ENCODE measurements at regions not wholly inside any gene's neighbourhood (a gene's known extent, or its start where the extent isn't known, plus 50 kb on each side); places are given as distances from the start of the nearest gene placed in this dataset.
"Not testable (repeated sequence)": the region's sequence is repeated elsewhere in the genome, so short reads cannot be mapped to it uniquely, and the experiment has no call there.

DNA sequence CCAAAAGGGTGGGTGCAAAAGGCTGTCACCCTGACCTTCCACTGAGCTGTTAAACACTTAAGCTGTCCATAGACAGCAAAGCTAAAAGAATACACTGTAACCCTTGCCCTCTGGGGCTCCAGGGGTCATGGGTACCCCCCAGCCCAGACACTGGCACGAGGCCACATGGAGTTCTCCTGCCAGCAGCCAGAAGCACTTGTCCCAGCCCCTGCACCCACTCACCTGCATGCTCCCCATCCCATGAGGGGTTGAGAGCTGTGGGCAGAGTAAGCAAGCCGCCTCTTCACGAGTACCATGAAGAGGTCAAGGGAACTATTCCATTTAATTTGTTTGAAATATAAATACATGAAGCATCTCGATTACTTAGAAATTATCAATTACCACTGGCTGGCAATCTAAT lies 867.1 kb upstream of the ZEB2 start:
- no peak for DNase-seq

DNA sequence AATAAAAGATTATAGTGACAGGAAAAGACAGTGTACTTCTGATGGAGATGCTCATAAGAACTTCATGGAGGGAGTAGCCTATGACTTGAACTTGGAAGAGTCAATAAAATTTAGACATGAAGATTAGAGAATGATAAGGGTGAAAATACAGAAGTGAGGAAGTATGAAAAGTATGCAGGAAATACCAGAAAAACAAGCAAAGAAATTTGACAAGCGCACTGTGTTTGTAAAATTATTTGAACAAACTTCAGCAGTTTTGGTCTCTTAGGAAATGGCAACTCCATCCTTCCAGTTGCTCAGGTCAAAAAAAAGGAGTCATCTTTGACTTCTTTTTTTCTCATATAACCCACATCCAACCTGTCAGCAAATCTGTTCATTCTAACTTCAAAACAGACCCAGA lies 864.0 kb upstream of the ZEB2 start:
- DNase-seq: no peak

DNA sequence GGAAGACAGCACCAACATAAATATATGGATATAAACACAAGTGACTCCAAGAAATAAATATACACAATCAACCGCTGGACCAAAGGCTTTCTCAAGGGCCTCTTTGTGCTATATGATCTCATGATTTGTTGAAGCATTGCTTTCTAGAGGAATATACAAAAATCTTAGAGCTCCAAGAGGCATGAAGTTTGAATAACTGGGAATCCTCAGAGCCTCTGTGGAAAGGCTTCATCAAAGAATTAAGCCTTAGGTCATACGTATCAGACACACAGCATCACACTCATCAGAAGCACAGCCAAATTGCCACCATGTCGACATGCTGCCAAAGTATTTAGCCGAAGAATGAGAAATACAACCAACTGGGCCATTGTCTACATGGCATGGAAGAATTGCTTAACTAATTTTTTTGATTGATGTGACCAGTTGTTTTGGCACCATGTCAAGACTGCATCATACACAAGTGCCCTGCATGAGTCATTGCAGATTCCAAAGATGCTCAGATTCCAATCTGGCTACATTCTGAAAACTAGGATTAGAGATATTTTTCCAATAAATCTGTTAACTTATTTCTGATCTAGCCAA lies 860.6 kb upstream of the ZEB2 start:
- no peak for DNase-seq

DNA sequence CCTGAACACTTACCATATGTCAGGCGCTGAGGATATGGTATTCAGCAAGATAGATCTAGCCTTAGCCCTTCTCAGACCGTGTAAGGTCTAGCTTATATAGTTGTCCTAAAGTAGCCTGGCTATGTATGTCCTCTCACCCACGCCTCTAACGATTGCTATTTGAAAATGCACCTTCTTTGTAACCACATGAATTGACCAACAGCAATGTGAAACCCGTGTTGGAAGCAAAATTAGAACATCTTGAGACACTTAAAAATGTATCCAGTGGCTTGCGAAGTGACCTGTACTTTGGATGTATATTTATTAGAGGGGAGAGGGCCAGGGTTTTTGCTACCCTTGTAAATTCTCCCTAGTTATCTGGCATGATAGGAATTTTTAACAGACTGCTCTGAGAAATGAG lies 860.0 kb upstream of the ZEB2 start:
- no peak for DNase-seq

DNA sequence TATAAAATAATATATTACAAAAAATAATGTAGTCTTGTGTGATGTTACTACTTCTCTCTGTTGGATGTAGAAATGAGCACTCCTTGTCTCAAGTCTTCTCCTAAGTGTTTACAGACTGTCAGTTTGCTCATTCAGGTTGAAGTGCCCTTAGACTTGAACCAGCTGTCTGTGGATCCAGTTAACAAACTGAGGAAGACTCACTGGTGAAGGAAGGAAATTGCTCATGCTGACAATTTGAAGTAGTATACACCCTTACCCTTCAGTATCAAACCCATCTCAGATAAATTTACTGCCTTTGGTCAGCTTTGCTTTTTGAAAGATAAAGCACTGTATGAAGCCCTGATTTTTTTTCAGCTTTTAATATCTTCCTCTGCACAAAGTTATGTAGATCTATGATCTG lies 854.2 kb upstream of the ZEB2 start:
- no peak for DNase-seq

DNA sequence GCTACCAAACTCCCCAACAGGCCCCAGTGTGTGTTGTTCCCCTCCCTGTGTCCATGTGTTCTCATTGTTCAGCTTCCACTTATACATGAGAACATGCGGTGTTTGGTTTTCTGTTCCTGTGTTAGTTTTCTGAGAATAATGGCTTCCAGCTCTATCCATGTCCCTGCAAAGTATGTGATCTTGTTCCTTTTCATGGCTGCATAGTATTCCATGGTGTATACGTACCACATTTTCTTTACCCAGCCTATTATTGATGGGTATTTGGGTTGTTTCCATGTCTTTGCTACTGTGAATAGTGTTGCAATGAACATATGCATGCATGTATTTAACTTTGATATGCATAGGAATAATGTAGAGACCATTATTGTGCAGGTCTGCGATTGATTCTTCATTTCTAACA lies 847.4 kb upstream of the ZEB2 start:
- DNase-seq: not testable (repeated sequence)

DNA sequence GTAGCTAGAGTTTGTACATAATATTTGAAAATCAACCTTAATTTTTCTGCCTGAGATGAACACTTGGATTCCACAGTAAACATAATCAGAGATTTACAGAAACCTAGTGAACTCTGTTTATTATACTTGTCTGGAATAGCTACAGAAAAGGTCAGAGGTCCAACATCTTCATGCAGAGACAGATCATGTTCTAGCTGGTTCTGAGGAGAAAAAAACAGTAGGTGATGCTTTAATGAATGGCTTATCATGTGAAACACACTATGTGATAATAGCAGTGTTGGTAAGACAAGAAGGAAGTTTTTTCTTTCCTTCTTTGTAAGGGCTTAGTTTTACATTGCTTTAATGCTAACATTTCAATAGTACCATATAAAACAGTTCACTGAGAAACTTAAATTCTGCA lies 846.4 kb upstream of the ZEB2 start:
- no peak for DNase-seq

DNA sequence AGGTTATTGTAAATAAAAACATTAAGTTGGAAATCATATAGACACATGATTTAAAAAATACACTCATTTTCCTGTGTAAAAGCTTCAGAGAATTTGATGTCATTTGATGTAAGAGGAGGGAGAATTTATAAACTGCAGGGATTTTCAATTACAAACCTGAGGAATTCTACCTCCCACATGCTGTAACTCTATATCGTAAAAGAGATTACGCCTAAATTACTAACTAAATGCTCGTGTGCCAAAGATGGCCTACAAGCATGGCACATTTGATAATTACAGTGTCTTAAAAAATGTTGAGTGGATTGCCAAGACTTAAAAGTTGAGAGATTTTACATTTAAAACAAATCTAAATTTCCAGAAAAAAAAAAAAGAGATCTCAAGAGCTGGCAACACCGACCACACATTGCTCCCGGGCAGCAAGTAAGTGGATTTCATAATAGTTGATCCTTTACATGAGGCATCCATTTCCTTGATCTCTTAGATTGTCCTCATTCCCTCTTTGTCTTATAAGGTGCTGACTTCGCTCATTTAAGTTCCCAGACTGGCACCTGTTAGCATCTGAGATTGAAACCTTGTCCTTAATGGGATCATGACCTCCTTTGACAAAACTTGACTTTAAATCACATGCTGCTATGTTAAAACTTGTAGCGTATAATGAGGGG lies 840.3 kb upstream of the ZEB2 start:
- DNase-seq: no peak

DNA sequence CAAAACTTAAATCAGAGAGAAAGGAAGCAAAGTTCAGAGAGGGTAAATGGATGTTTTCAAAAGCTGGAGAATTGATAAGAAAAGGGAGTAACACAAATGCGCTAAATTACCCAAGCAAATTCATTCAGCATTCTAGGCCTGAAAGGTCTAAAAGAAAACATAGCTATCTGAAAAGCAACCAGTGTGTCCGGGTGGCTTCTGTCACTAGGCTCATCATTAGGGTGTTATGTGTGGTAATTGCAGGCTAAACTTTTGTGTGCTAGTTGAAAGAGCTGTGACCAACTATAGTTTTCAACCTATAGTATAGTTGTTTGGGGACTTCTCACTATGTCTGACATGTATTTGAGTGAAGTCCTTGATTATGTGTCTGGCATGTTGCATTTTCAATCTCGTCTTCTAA lies 839.6 kb upstream of the ZEB2 start:
- DNase-seq: no peak

DNA sequence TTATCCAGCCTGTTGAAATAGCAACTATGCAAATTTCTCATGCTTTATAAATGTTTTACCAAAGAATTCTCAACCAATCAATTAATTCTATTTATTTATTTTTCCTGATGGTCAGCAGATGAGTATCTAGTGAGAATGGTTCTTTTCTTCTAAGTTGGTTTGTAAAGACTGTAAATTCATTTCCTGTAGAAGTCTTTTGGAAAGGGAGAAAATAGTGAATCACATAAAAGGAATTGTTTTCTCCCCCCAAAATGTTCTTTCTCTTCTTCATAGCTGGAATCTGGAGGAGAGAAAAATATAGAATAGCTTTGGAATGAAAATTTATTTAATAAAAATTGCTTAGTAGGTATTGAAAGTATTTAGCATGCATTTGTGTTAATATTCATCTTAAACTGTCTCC lies 836.1 kb upstream of the ZEB2 start:
- DNase-seq: no peak

DNA sequence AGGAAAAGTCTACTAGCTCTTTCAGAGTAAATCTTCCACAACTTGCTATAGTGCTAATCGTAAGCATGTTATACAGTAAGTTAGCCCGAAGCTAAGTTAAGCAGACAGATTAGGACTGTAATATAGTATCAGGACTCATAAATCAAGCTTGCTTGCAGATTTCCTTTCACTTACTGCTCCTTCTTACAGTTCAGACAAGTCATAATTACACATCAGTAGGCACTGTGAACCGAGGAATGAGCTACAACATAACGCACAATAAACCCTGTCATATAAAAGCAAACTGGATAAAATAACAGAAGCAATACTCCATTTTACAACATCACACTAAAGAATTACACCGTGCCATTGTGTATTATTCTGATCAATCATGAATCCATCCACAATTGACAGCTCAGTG lies 832.6 kb upstream of the ZEB2 start:
- no peak for DNase-seq

DNA sequence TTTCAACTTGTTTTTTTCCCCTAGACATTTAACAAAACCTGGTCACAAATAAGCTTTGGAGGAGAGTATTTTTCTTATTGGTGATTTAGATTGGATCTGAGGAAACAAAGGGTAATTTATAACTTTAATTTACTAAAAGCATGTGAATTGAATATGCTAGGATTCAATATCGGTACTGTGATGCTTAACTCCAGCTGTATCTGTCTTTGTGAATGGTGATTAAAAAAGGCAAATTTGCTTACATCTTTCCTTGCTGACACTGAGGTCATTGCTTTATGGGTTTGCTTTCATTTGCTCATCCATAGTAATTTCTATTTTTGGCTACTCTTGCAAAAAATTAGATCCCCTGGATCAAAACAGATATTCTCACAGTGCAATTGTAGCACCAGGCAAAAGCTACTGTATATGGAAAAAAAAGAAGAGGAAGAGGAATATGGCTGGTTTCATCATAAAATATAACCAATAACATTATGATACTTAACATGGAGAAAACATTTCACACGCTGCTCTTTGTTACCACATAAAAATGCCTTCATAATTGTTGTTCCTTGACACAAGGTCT lies 832.0 kb upstream of the ZEB2 start:
- no peak for DNase-seq

DNA sequence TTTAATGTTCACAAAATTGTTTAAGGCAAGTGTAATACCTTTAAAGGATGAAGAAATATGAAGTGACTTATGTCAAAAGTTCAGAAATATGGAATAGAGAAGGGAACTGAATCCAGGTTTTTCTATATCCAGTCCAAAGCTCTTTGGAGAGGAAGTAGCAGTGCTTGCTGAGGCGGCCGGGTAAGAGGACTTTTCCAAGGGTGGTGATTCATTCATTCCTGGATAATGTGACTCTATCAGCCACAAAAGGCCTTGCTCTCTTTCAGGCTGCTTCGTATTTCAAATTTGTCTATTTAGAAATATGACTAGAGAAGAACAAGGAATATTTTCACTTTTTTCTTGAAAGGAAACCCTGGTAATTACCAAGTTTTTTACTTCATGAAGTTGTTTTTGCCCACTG lies 830.1 kb upstream of the ZEB2 start:
- no peak for DNase-seq

DNA sequence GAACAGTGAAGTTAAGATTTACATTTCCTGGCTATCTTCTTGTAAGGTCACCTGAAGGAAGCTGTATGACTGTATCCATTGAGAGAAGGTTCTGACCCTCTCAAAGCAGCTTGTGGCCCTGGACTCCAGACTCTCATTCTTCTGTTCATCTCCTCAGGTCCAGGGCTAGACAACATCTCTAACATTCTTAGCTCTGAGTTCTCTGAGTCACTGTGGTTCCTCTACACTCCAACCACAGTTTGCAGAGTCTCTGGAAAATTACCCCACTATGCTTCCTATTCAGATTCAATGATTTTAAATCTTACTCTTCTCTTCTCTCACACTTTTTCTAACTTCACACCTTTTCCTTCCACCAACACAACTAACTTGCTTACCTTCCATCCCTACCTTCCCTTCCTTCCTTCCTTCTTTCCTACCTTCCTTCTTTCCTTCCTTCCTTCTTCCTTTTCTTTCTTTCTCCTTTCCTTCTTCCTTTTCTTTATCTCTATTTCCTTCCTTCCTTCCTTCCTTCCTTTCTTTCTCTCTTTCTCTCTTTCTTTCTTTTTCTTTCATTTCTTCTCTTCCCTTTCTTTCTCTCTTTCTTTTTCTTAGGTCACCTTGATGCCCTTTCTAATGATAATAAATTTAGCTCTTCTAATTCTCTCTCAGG lies 824.3 kb upstream of the ZEB2 start:
- no peak for DNase-seq

DNA sequence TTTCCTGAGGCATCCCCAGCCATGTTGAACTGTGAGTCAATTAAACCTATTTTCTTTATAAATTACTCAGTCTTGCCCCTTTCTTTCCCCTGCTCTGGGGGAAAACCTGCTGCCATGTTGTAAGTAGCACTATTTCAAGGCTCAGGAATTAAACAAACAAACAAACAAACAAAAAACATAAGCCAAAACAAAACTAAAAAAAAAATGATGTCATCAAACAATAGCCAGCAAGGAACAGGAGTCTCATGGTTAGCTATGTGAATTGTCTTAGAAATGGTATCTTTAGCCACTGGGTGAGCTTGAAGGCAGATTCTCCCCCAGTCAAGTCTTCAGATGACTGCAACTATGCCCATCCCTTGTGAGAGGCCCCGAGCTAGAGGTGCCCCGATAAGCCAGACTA lies 823.4 kb upstream of the ZEB2 start:
- no peak for DNase-seq

DNA sequence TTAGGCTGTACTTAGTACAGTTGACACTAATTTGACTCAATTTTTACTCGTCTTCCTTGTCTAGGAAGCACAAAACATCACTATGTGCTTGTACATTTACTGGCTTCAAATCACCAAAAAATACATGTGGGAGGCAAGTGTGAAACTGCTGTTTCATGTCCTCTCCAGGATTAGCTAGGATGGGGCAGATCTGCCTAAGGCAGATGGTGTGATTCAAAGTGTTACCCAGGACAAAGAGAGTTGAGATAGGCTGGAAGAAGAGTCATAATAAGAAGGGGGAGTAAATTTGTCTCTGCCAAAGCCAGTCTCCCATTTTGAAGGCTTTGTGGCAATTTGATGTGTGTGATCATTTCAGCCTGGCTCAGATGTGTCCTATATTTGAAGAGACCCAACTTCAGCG lies 821.6 kb upstream of the ZEB2 start:
- DNase-seq: no peak

DNA sequence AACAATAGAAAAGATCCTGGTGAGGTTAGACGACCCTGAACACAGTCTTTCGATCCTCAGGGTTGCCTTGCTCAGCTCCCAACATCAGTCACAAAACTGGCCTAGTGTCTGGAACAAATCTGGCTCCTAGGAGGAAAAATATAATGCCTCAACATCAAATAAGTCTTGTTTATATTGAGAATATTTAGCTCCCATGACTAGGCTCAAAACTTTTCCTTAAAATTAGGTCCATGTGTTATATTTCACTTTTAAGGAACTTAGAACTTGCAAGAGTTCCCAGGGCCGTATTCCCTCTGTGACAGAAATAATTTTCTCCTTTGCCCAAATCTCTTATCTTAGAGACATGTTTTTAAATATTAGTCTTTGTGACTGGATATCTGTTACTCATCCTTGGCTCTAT lies 819.7 kb upstream of the ZEB2 start:
- no peak for DNase-seq

DNA sequence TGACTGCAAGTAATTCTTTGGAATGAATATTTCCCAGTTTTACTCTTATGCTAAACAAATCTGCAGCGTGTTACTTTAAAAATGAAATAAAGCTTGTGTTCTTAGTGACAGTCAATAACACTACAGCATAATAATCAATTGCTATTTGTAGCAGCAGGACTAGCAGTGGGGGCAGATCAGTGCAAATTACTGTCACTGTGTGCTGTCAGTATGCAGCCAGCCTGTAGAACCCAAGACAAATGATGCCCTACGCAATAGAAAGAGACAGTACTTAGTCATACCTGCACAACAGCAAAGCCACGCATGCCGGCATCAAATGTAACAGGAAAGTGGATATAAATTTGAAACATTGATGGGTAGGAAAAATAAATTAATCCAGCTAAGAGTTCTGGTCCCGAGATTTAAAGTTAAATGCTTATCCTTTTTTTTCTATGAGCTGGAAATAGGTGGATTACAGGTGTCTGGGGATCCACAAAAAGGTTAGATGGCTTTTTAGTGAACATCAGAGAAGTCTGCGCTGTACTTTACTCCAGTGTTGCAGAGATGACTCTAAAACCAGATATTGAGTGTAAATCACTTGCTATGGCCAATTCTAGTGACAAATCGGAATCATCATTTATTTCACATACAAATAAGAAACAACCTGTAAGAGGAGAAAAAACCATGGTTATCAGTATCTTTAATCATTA lies 812.4 kb upstream of the ZEB2 start:
- no peak for DNase-seq

DNA sequence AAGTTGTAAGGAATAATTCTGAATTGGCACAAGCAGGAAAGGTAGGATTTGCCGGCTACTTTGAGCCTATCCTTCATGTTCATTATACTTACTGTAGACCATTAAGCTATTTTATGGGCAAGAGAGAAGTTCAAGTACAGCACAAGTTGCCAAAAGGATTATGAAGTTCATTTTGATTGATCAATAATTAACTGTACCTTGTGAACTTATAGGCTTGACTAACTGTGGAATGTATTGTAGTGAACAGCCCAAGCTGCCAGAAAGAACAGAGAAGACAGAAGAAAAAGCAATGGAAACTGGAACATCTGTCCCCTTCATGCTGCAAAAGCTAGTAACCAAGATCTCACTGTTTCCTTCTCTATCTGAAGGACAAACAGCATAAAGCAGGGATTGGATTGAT lies 810.1 kb upstream of the ZEB2 start:
- no peak for DNase-seq

DNA sequence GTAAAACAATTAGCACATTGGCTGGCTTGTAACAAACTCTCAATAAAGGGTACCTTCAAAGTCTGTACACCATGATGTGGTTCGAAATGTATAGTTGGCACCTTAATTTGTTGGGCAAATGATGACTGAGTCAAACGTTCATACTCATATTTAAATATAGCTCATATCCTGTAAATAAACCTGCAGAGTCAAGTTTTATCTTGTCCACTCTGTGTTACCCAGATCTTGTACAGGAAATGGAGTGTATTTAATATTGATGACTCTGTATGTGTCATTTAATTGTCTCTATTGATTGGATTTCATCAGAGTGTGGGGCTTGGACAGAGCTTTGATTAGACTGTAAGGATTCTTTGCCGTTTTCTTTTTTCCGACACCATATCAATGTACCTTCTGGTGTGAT lies 805.6 kb upstream of the ZEB2 start:
- DNase-seq: no peak

DNA sequence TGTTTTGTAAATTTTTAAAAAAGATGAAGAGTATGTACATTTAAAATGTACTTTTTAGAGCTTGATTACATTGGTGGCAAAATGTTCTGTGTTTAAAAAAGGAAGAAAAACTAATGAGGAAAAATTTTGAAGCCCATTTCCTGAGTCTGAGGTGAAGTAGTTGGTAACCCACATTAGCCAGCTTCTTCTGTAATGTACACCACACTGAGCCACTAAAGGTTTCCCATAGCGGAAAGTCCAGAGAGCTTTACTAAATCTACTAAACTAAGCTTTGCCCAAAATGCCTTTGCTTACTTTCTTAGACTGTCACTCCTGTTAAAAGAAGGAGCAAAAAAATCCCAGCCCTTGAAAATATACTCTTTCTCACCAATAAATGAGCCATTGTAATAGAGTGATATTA lies 804.8 kb upstream of the ZEB2 start:
- DNase-seq: no peak

DNA sequence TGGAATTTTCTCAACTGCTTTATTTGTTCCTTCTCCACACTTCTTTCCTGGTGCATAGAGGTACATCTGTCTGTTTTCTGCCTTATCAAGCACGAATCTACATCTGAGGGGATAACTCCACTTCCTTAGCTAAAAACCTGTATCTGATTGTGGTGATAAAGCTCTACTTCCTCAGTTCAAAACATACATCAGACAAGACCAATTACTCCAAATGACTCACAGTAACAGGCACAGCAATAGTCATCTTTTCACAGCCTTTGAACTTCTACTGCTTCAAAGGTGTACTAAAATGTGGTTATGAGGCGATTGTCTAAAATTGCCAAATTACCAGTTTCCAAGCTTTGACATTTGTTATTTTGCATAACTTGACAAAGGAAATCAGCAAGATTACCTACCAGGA lies 803.6 kb upstream of the ZEB2 start:
- DNase-seq: no peak

DNA sequence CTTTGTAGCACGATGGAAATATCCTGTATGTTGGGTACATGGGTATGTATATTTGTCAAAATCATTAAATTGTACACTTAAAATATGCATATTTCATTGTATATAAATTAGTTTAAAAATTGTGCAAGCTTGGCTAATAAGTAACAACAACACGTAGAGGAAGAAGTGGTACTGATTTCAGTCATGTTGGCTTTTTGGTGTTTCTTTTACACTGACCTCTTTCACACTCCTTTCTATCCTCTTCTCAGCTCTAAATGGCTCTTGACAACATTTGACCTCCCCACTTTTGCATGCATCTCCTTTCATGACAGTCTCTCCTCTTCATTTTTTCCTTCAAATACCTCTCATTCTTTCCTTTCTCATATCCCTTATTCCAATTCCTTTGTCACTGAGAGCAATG lies 801.4 kb upstream of the ZEB2 start:
- DNase-seq: no peak

DNA sequence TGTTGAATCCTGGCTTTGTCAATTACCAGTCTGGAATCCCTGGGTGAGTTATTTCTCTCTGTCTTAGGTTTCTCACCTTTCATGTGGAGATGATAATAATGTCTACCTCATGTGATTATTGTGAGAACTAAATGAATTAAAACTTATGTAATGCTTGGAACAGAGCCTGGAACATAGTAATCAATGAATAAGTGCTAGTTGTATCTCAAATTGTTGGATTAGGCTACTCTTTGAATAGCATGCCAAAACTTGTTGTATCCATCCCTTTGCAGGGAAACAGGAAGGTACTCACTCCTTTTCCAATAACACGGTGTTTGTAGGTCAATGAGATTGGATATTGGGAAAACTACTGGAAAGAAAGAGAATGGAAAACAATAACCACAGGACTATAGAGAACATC lies 796.6 kb upstream of the ZEB2 start:
- DNase-seq: no peak
